Neural cell (in vitro differentiated cells): ENCODE measurements at regions not wholly inside any gene's neighbourhood (a gene's known extent, or its start where the extent isn't known, plus 50 kb on each side); places are given as distances from the start of the nearest gene placed in this dataset.

Experiments
- H2AFZ ChIP-seq: fragments of 200-600, 300-800 bp; sonication (generic), shearing (Covaris generic); 2 replicates; pipeline ENCODE4 v1.6.0; 2014; ENCODE audit warnings: low read depth, mild to moderate bottlenecking, antibody characterized with exemption, low read length, moderate library complexity
- H3F3A ChIP-seq: fragments of 200-600 bp; shearing (Covaris generic); 2 replicates; pipeline ENCODE4 v1.6.1; 2016; ENCODE audit warnings: mild to moderate bottlenecking, moderate library complexity, mixed read lengths, antibody characterized with exemption, low read length; ENCODE audit not compliant: insufficient read depth, poor library complexity, severe bottlenecking
- H3K27ac ChIP-seq: fragments of 200-600, 300-800 bp; sonication (generic), shearing (Covaris generic); 2 replicates; pipeline ENCODE4 v1.5.1; 2014; ENCODE audit warnings: mild to moderate bottlenecking, low read length, moderate library complexity
- H3K27me3 ChIP-seq: fragments of 300-800, 200-600 bp; sonication (generic), shearing (Covaris generic); 2 replicates; pipeline ENCODE4 v1.6.0; 2014; ENCODE audit warnings: mild to moderate bottlenecking, low read depth, low read length, moderate library complexity; ENCODE audit not compliant: insufficient read depth
- H3K36me3 ChIP-seq: fragments of 300-800, 200-600 bp; sonication (generic), shearing (Covaris generic); 2 replicates; pipeline ENCODE4 v1.5.1; 2014; ENCODE audit warnings: mild to moderate bottlenecking, antibody characterized with exemption, low read length, moderate library complexity; ENCODE audit not compliant: insufficient read depth
- H3K4me2 ChIP-seq: fragments of 300-800, 200-600 bp; sonication (generic), shearing (Covaris generic); 2 replicates; pipeline ENCODE4 v1.6.0; 2014; ENCODE audit warnings: mild to moderate bottlenecking, low read length
- H3K4me3 ChIP-seq: fragments of 300-800, 200-600 bp; sonication (generic), shearing (Covaris generic); 2 replicates; pipeline ENCODE4 v1.5.1; 2014; ENCODE audit warnings: mild to moderate bottlenecking, low read length, moderate library complexity
- H3K79me2 ChIP-seq: fragments of 200-600 bp; shearing (Covaris generic); replicated peaks from 2 replicates; pipeline ENCODE4 v1.6.0; 2014; ENCODE audit warnings: mild to moderate bottlenecking, low read length, moderate library complexity; ENCODE audit not compliant: insufficient read depth
- H3K9ac ChIP-seq: fragments of 300-800, 200-600 bp; sonication (generic), shearing (Covaris generic); 2 replicates; pipeline ENCODE4 v1.6.1; 2016; ENCODE audit warnings: mild to moderate bottlenecking, low read length, mixed read lengths
- H3K9me2 ChIP-seq: fragments of 200-600 bp; shearing (Covaris generic); 2 replicates; pipeline ENCODE4 v1.6.1; 2016; ENCODE audit warnings: mild to moderate bottlenecking, low read length, mixed read lengths; ENCODE audit not compliant: insufficient read depth
- H3K9me3 ChIP-seq: fragments of 200-600, 300-800 bp; sonication (generic), shearing (Covaris generic); 2 replicates; pipeline ENCODE4 v1.6.1; 2016; ENCODE audit warnings: mild to moderate bottlenecking, mixed run types, low read length, moderate library complexity, mixed read lengths
- H4K20me1 ChIP-seq: fragments of 200-600 bp; shearing (Covaris generic); 2 replicates; pipeline ENCODE4 v1.6.1; 2016; ENCODE audit warnings: mild to moderate bottlenecking, mixed run types; ENCODE audit not compliant: insufficient read depth
- EP300 ChIP-seq: fragments of 450-650 bp; conservative IDR thresholded peaks from 2 replicates; pipeline ENCODE4 v1.6.1; 2014; ENCODE audit warnings: antibody characterized with exemption, mild to moderate bottlenecking, moderate library complexity; ENCODE audit not compliant: poor library complexity, severe bottlenecking
- EZH2 ChIP-seq: fragments of 200-600, 300-800 bp; shearing (Covaris generic), sonication (generic); IDR thresholded peaks from 2 replicates; pipeline ENCODE4 v1.6.1; 2014; ENCODE audit warnings: antibody characterized with exemption, low read length, borderline replicate concordance, mild to moderate bottlenecking; ENCODE audit not compliant: insufficient read depth, poor library complexity, severe bottlenecking
- MXI1 ChIP-seq: fragments of 450-650 bp; conservative IDR thresholded peaks from 2 replicates; pipeline ENCODE4 v1.6.1; 2014; ENCODE audit warnings: antibody characterized with exemption, mild to moderate bottlenecking; ENCODE audit not compliant: poor library complexity, severe bottlenecking
- POLR2AphosphoS5 ChIP-seq: IDR thresholded peaks from 2 replicates; pipeline ENCODE4 v1.6.1; 2012
- RAD21 ChIP-seq: fragments of 450-650 bp; conservative IDR thresholded peaks from 2 replicates; pipeline ENCODE4 v1.6.1; 2014; ENCODE audit warnings: antibody characterized with exemption, mild to moderate bottlenecking, moderate library complexity
- SMC3 ChIP-seq: fragments of 450-650 bp; conservative IDR thresholded peaks from 2 replicates; pipeline ENCODE4 v1.6.1; 2014; ENCODE audit warnings: antibody characterized with exemption, mild to moderate bottlenecking, moderate library complexity; ENCODE audit not compliant: poor library complexity
- TAF1 ChIP-seq: IDR thresholded peaks from 2 replicates; pipeline ENCODE4 v1.6.1; 2012; ENCODE audit warnings: low read depth
- TF ChIP-seq, protein P1 (sequence below): IDR thresholded peaks from 2 replicates; pipeline ENCODE4 v1.6.1; 2012; ENCODE audit warnings: borderline replicate concordance
- TF ChIP-seq, protein P2 (sequence below): fragments of 450-650 bp; IDR thresholded peaks from 2 replicates; pipeline ENCODE4 v1.5.1; 2014; ENCODE audit warnings: antibody characterized with exemption, mild to moderate bottlenecking, moderate library complexity; ENCODE audit not compliant: poor library complexity, severe bottlenecking

DNA sequence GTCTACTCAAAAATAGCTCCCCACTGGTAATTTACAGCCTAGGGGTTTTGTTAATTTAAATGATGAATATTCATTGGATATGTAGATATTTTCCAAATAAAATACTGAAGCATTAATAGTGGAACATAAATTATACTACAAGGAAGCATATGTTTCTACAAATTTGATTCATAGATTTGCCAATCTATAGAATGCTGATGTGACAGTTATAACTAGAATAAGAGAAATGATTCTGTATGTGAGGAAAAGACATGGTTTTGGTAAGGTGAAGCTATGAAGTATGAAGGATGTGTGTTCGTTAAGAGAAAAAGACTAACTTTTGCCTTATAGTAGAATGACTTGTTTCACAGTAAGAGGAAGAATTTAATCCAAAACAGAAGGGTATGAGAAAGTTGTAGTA is 61.3 kb downstream of the IARS1 start:
- H2AFZ ChIP-seq: no peak overlapping the region
- H3K9me2 ChIP-seq: no peaks in the 10 kb centered on the region
- H3K9me3 ChIP-seq: peaks cover 11% of the 10 kb centered on the region
- no peak overlapping the region for H3K4me2 ChIP-seq
- no peak overlapping the region for H3K9ac ChIP-seq
- H3K27me3 ChIP-seq: no peaks in the 10 kb centered on the region
- no peaks in the 10 kb centered on the region for H3K79me2 ChIP-seq
- H3K27ac ChIP-seq: no peak overlapping the region
- H3K4me3 ChIP-seq: no peak overlapping the region
- no peaks in the 10 kb centered on the region for H3F3A ChIP-seq
- no peaks in the 10 kb centered on the region for H4K20me1 ChIP-seq
- TF ChIP-seq POLR2AphosphoS5: no peak
- no peak for TF ChIP-seq TAF1
- no peak for TF ChIP-seq EZH2
- TF ChIP-seq, protein P1, sequence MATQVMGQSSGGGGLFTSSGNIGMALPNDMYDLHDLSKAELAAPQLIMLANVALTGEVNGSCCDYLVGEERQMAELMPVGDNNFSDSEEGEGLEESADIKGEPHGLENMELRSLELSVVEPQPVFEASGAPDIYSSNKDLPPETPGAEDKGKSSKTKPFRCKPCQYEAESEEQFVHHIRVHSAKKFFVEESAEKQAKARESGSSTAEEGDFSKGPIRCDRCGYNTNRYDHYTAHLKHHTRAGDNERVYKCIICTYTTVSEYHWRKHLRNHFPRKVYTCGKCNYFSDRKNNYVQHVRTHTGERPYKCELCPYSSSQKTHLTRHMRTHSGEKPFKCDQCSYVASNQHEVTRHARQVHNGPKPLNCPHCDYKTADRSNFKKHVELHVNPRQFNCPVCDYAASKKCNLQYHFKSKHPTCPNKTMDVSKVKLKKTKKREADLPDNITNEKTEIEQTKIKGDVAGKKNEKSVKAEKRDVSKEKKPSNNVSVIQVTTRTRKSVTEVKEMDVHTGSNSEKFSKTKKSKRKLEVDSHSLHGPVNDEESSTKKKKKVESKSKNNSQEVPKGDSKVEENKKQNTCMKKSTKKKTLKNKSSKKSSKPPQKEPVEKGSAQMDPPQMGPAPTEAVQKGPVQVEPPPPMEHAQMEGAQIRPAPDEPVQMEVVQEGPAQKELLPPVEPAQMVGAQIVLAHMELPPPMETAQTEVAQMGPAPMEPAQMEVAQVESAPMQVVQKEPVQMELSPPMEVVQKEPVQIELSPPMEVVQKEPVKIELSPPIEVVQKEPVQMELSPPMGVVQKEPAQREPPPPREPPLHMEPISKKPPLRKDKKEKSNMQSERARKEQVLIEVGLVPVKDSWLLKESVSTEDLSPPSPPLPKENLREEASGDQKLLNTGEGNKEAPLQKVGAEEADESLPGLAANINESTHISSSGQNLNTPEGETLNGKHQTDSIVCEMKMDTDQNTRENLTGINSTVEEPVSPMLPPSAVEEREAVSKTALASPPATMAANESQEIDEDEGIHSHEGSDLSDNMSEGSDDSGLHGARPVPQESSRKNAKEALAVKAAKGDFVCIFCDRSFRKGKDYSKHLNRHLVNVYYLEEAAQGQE: no peak
- TF ChIP-seq, protein P2, sequence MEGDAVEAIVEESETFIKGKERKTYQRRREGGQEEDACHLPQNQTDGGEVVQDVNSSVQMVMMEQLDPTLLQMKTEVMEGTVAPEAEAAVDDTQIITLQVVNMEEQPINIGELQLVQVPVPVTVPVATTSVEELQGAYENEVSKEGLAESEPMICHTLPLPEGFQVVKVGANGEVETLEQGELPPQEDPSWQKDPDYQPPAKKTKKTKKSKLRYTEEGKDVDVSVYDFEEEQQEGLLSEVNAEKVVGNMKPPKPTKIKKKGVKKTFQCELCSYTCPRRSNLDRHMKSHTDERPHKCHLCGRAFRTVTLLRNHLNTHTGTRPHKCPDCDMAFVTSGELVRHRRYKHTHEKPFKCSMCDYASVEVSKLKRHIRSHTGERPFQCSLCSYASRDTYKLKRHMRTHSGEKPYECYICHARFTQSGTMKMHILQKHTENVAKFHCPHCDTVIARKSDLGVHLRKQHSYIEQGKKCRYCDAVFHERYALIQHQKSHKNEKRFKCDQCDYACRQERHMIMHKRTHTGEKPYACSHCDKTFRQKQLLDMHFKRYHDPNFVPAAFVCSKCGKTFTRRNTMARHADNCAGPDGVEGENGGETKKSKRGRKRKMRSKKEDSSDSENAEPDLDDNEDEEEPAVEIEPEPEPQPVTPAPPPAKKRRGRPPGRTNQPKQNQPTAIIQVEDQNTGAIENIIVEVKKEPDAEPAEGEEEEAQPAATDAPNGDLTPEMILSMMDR: no peak
- no peak for TF ChIP-seq EP300
- no peak for TF ChIP-seq SMC3
- TF ChIP-seq RAD21: no peak
- no peak for TF ChIP-seq MXI1
- H3K36me3 ChIP-seq: peaks cover 14% of the 10 kb centered on the region

DNA sequence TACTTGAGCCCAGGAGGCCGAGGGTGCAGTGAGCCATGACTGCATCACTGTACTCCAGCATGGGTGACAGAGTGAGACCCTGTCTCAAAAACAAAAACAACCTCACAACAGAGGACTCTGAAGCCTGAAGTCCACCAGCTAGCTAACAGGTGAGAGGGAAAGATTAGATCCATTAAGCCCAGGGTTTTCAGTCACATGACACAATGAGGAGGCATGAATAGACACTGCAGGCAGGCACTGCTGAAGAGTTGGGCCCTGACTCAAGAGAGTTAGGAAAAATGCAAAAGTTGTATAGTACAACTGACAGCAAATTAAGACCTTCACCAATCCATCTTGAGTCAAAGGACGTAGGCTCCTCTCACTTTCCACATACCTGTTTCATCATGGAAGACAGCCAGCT is 64.9 kb downstream of the IARS1 start:
- Histone ChIP-seq H3F3A (no peaks in the 10 kb centered on the region), H3K4me2 (no peak overlapping the region), H3K79me2 (no peaks in the 10 kb centered on the region), H3K36me3 (peaks cover 23% of the 10 kb centered on the region), H4K20me1 (no peaks in the 10 kb centered on the region), H3K4me3 (no peak overlapping the region), H3K9ac (no peak overlapping the region), H3K9me2 (no peaks in the 10 kb centered on the region), H3K27ac (no peak overlapping the region), H3K27me3 (no peaks in the 10 kb centered on the region), H2AFZ (no peak overlapping the region), H3K9me3 (peaks cover 11% of the 10 kb centered on the region)
- no peak for TF ChIP-seq EZH2
- no peak for TF ChIP-seq POLR2AphosphoS5
- TF ChIP-seq, protein P2: no peak
- TF ChIP-seq RAD21: no peak
- TF ChIP-seq, protein P1: no peak
- no peak for TF ChIP-seq EP300
- TF ChIP-seq MXI1: no peak
- no peak for TF ChIP-seq SMC3
- no peak for TF ChIP-seq TAF1
